Mesendoderm (in vitro differentiated cells): ENCODE measurements at regions not wholly inside any gene's neighbourhood (a gene's known extent, or its start where the extent isn't known, plus 50 kb on each side); places are given as distances from the start of the nearest gene placed in this dataset.

Experiments
- DNase-seq: peaks from one replicate; pipeline ENCODE4 v3.0.0; 2013
- H2AK5ac ChIP-seq: 2 replicates; pipeline ENCODE4 v1.6.1; 2013; ENCODE audit warnings: low read length, inconsistent platforms
- H2BK120ac ChIP-seq: 2 replicates; pipeline ENCODE4 v1.6.1; 2013; ENCODE audit warnings: low read depth, mild to moderate bottlenecking, low read length, moderate library complexity, mixed read lengths
- H2BK15ac ChIP-seq: replicated peaks from 2 replicates; pipeline ENCODE4 v1.6.1; 2013; ENCODE audit warnings: low read depth, mild to moderate bottlenecking, moderate library complexity
- H2BK5ac ChIP-seq: 2 replicates; pipeline ENCODE4 v1.6.1; 2013; ENCODE audit warnings: low read length, inconsistent platforms
- H3K18ac ChIP-seq: 2 replicates; pipeline ENCODE4 v1.6.1; 2013; ENCODE audit warnings: mild to moderate bottlenecking, low read length, mixed read lengths
- H3K23ac ChIP-seq: one replicate; pipeline ENCODE4 v1.6.1; 2013; ENCODE audit warnings: low read length
- H3K27ac ChIP-seq: 2 replicates; pipeline ENCODE4 v1.5.1; 2013; ENCODE audit warnings: low read depth, mild to moderate bottlenecking, inconsistent platforms, low read length, moderate library complexity
- H3K27me3 ChIP-seq: 2 replicates; pipeline ENCODE4 v1.6.1; 2013; ENCODE audit warnings: low read length, control low read depth, mild to moderate bottlenecking, inconsistent platforms; ENCODE audit not compliant: insufficient read depth, poor library complexity
- H3K36me3 ChIP-seq: 2 replicates; pipeline ENCODE4 v1.6.1; 2013; ENCODE audit warnings: low read length, inconsistent platforms; ENCODE audit not compliant: control insufficient read depth, insufficient read depth
- H3K4ac ChIP-seq: one replicate; pipeline ENCODE4 v1.6.1; 2013; ENCODE audit warnings: low read depth, mild to moderate bottlenecking, low read length, moderate library complexity
- H3K4me1 ChIP-seq: 2 replicates; pipeline ENCODE4 v1.6.1; 2013; ENCODE audit warnings: low read depth, low read length, inconsistent platforms; ENCODE audit not compliant: control insufficient read depth
- H3K4me2 ChIP-seq: 2 replicates; pipeline ENCODE4 v1.6.1; 2013; ENCODE audit warnings: low read length
- H3K4me3 ChIP-seq: 2 replicates; pipeline ENCODE4 v1.5.1; 2013; ENCODE audit warnings: mild to moderate bottlenecking, low read length
- H3K56ac ChIP-seq: one replicate; pipeline ENCODE4 v1.6.1; 2013; ENCODE audit warnings: low read length
- H3K79me1 ChIP-seq: 2 replicates; pipeline ENCODE4 v1.6.1; 2013; ENCODE audit warnings: low read length, inconsistent platforms
- H3K79me2 ChIP-seq: 2 replicates; pipeline ENCODE4 v1.6.1; 2013; ENCODE audit warnings: mild to moderate bottlenecking, low read length; ENCODE audit not compliant: control insufficient read depth, insufficient read depth
- H3K9ac ChIP-seq: 2 replicates; pipeline ENCODE4 v1.6.1; 2013; ENCODE audit warnings: low read length, inconsistent platforms
- H4K5ac ChIP-seq: one replicate; pipeline ENCODE4 v1.6.1; 2013; ENCODE audit warnings: low read length
- H4K8ac ChIP-seq: one replicate; pipeline ENCODE4 v1.6.1; 2013; ENCODE audit warnings: low read depth, mild to moderate bottlenecking, control low read depth, low read length, moderate library complexity
- WGBS: extraction: QIAGEN DNeasy Blood & Tissue Kit; methylation state at CpG from one replicate; pipeline ENCODE4 v1.1.7; 2013; ENCODE audit warnings: low lambda C conversion rate, missing lambda C conversion rate; ENCODE audit not compliant: insufficient coverage; ENCODE audit errors: extremely low coverage; 5-methylcytosine and 5-hydroxymethylcytosine counted together

GRCh38 chr15:31161951-31162350 is 60.4 kb upstream of the TRPM1 start:
- no peak overlapping the region for H3K4ac ChIP-seq
- no peak overlapping the region for H3K23ac ChIP-seq
- no peaks in the 10 kb centered on the region for H3K27me3 ChIP-seq
- H3K36me3 ChIP-seq, result no peaks in the 10 kb centered on the region
- H3K79me2 ChIP-seq, result no peaks in the 10 kb centered on the region
- no peak overlapping the region for H2BK15ac ChIP-seq
- H3K4me1 ChIP-seq, result no peaks in the 10 kb centered on the region
- no peak overlapping the region for H3K4me2 ChIP-seq
- no peak overlapping the region for H3K56ac ChIP-seq
- DNase-seq, result no peak
- H2AK5ac ChIP-seq, result no peak overlapping the region
- H2BK120ac ChIP-seq, result no peak overlapping the region
- H4K5ac ChIP-seq, result no peak overlapping the region
- H3K27ac ChIP-seq, result no peak overlapping the region
- H4K8ac ChIP-seq, result no peak overlapping the region
- H3K4me3 ChIP-seq, result no peak overlapping the region
- H3K18ac ChIP-seq, result no peak overlapping the region
- no peaks in the 10 kb centered on the region for H3K79me1 ChIP-seq
- H3K9ac ChIP-seq, result no peak overlapping the region
- no peak overlapping the region for H2BK5ac ChIP-seq
- no CpG with 5 or more reads among the region's 7 CpGs for WGBS

DNA sequence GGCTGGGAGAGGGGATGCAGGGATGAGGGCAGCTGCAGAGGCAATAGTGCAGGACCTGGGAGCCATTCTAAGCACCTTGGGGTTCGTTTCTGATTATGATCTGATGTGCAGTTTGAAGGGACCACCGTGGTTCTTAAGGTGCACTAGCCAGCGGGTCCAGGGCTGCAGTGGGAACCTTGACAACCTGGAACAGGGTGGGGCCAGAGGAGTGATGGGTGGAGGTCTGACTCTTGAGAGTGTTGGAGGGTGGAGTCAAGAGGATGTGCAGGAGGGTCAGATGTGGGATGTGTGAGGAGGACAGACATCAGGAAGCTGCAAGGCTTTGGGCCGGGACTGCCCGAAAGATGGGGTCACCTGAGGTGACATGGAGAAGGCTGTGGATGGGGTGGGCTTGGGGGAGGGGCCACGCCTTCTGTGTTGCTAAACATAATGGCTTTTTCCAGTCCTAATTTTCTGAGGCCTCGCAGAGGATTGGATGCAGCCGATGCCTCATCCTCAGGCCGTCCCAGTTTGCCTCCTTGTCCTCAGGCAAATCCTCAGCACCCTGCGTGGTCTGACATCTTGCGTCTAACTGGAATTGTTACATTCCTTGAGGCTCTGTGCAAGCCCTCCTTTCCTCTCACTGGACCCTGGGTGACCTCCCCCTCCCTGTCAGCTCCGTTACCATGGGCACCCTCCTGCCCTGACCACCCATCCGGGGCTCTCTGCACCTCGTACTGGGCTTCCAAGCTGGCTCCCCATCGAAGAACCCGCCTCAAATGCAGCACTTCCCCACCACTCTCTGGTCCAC is 61.4 kb upstream of the TRPM1 start:
- no peaks in the 10 kb centered on the region for H3K79me1 ChIP-seq
- H3K27ac ChIP-seq, result no peak overlapping the region
- no peak overlapping the region for H3K18ac ChIP-seq
- H3K79me2 ChIP-seq, result no peaks in the 10 kb centered on the region
- DNase-seq, result no peak
- H3K27me3 ChIP-seq, result no peaks in the 10 kb centered on the region
- H3K9ac ChIP-seq, result no peak overlapping the region
- no peak overlapping the region for H2BK5ac ChIP-seq
- WGBS, result no CpG with 5 or more reads among the region's 16 CpGs
- H3K56ac ChIP-seq, result no peak overlapping the region
- no peak overlapping the region for H4K8ac ChIP-seq
- H3K4me1 ChIP-seq, result no peaks in the 10 kb centered on the region
- H3K4ac ChIP-seq, result no peak overlapping the region
- no peaks in the 10 kb centered on the region for H3K36me3 ChIP-seq
- H2BK120ac ChIP-seq, result no peak overlapping the region
- no peak overlapping the region for H4K5ac ChIP-seq
- no peak overlapping the region for H3K23ac ChIP-seq
- no peak overlapping the region for H2AK5ac ChIP-seq
- H3K4me3 ChIP-seq, result no peak overlapping the region
- no peak overlapping the region for H3K4me2 ChIP-seq
- H2BK15ac ChIP-seq, result no peak overlapping the region

GRCh38 chr15:31163769-31164572 is 62.4 kb upstream of the TRPM1 start:
- Histone ChIP-seq H4K5ac (no peak overlapping the region), H3K36me3 (no peaks in the 10 kb centered on the region), H3K23ac (no peak overlapping the region), H2AK5ac (no peak overlapping the region), H3K9ac (no peak overlapping the region), H2BK15ac (no peak overlapping the region), H3K4me2 (no peak overlapping the region), H3K4me3 (no peak overlapping the region), H3K27ac (no peak overlapping the region), H2BK120ac (no peak overlapping the region), H3K18ac (no peak overlapping the region), H3K79me2 (no peaks in the 10 kb centered on the region), H3K4ac (no peak overlapping the region), H3K79me1 (no peaks in the 10 kb centered on the region), H2BK5ac (no peak overlapping the region), H3K56ac (no peak overlapping the region), H3K4me1 (no peaks in the 10 kb centered on the region), H3K27me3 (no peaks in the 10 kb centered on the region), H4K8ac (no peak overlapping the region)
- WGBS, result no CpG with 5 or more reads among the region's 6 CpGs
- DNase-seq, result peak; percentile 60

GRCh38 chr15:31164573-31164912 is 63.0 kb upstream of the TRPM1 start:
- no peak overlapping the region for H2BK5ac ChIP-seq
- H3K4ac ChIP-seq, result no peak overlapping the region
- no peaks in the 10 kb centered on the region for H3K4me1 ChIP-seq
- no peak overlapping the region for H3K4me2 ChIP-seq
- H3K56ac ChIP-seq, result no peak overlapping the region
- no peak for DNase-seq
- no peaks in the 10 kb centered on the region for H3K79me2 ChIP-seq
- H3K23ac ChIP-seq, result no peak overlapping the region
- WGBS, result no CpG with 5 or more reads among the region's 1 CpG
- no peaks in the 10 kb centered on the region for H3K79me1 ChIP-seq
- H3K27me3 ChIP-seq, result no peaks in the 10 kb centered on the region
- H3K9ac ChIP-seq, result no peak overlapping the region
- no peak overlapping the region for H4K8ac ChIP-seq
- H3K27ac ChIP-seq, result no peak overlapping the region
- H3K18ac ChIP-seq, result no peak overlapping the region
- no peak overlapping the region for H3K4me3 ChIP-seq
- no peak overlapping the region for H2AK5ac ChIP-seq
- H3K36me3 ChIP-seq, result no peaks in the 10 kb centered on the region
- no peak overlapping the region for H2BK15ac ChIP-seq
- no peak overlapping the region for H2BK120ac ChIP-seq
- no peak overlapping the region for H4K5ac ChIP-seq

- no peaks in the 10 kb centered on the region for H3K36me3 ChIP-seq
Measured at GRCh38 chr15:31169558-31169957, 68.0 kb upstream of the TRPM1 start.

More at GRCh38 chr15:31169558-31169957, 68.0 kb upstream of the TRPM1 start:
- Histone ChIP-seq H2AK5ac (no peak overlapping the region), H3K56ac (no peak overlapping the region), H3K23ac (no peak overlapping the region), H4K8ac (no peak overlapping the region), H3K79me1 (no peaks in the 10 kb centered on the region), H3K4me3 (no peak overlapping the region), H2BK120ac (no peak overlapping the region), H3K4me2 (no peak overlapping the region), H3K27me3 (no peaks in the 10 kb centered on the region), H2BK15ac (no peak overlapping the region), H2BK5ac (no peak overlapping the region), H4K5ac (no peak overlapping the region), H3K4ac (no peak overlapping the region), H3K18ac (no peak overlapping the region), H3K79me2 (no peaks in the 10 kb centered on the region), H3K27ac (no peak overlapping the region), H3K4me1 (no peaks in the 10 kb centered on the region), H3K9ac (no peak overlapping the region)
- no CpG with 5 or more reads among the region's 7 CpGs for WGBS
- no peak for DNase-seq
